ENCODE measurements at regions not wholly inside any gene's neighbourhood (a gene's known extent, or its start where the extent isn't known, plus 50 kb on each side); places are given as distances from the start of the nearest gene placed in this dataset.

- no peaks in the 10 kb centered on the region for H3K36me3 ChIP-seq (replicated peaks)
- in situ Hi-C loops (cut with HindIII; ENCODE audit: low pct_ligation_motif_present, low sequenced_read_pairs) = no loop called here
- H3K4me3 ChIP-seq (ENCODE audit: low read depth, low read length) = no peak overlapping the region
- DNase-seq = no peak
- H3K27me3 ChIP-seq (replicated peaks) = no peaks in the 10 kb centered on the region
- TF ChIP-seq CTCF (IDR thresholded peaks at IDR 0.05; ENCODE audit: low read depth, low read length, missing control alignments) = no peak
- no peak overlapping the region for H3K27ac ChIP-seq
These were observed 79.0 kb downstream of the PTGR3 start for GRCh38 chr18:75129717-75130477.

- no peaks in the 10 kb centered on the region for H3K36me3 ChIP-seq (replicated peaks)
- in situ Hi-C loops (cut with HindIII; ENCODE audit: low pct_ligation_motif_present, low sequenced_read_pairs) = no loop called here
- no peak for TF ChIP-seq CTCF (IDR thresholded peaks at IDR 0.05; ENCODE audit: low read depth, low read length, missing control alignments)
- no peaks in the 10 kb centered on the region for H3K27me3 ChIP-seq (replicated peaks)
- no peak overlapping the region for H3K4me3 ChIP-seq (ENCODE audit: low read depth, low read length)
- DNase-seq = no peak
- no peak overlapping the region for H3K27ac ChIP-seq
These were observed 79.8 kb downstream of the PTGR3 start for GRCh38 chr18:75128911-75129716.

GRCh38 chr18:75128051-75128605 lies 80.8 kb downstream of the PTGR3 start:
- TF ChIP-seq CTCF (IDR thresholded peaks at IDR 0.05; ENCODE audit: low read depth, low read length, missing control alignments) = no peak
- Histone ChIP-seq H3K4me3 (ENCODE audit: low read depth, low read length) (no peak overlapping the region), H3K36me3 (replicated peaks) (no peaks in the 10 kb centered on the region), H3K27me3 (replicated peaks) (no peaks in the 10 kb centered on the region), H3K27ac (no peak overlapping the region)
- DNase-seq = no peak
- in situ Hi-C loops (cut with HindIII; ENCODE audit: low pct_ligation_motif_present, low sequenced_read_pairs) = no loop called here

- DNase-seq = no peak
- in situ Hi-C loops (cut with HindIII; ENCODE audit: low pct_ligation_motif_present, low sequenced_read_pairs) = no loop called here
- no peak overlapping the region for H3K4me3 ChIP-seq (ENCODE audit: low read depth, low read length)
- H3K27me3 ChIP-seq (replicated peaks) = no peaks in the 10 kb centered on the region
- TF ChIP-seq CTCF (IDR thresholded peaks at IDR 0.05; ENCODE audit: low read depth, low read length, missing control alignments) = no peak
- H3K27ac ChIP-seq = no peak overlapping the region
- H3K36me3 ChIP-seq (replicated peaks) = no peaks in the 10 kb centered on the region
These were observed 81.6 kb downstream of the PTGR3 start for GRCh38 chr18:75127143-75128021.
